ENCODE measurements at regions not wholly inside any gene's neighbourhood (a gene's known extent, or its start where the extent isn't known, plus 50 kb on each side); places are given as distances from the start of the nearest gene placed in this dataset.

- no peak for DNase-seq
- Histone ChIP-seq H3K36me3 (no peaks in the 10 kb centered on the region), H3K4me1 (no peaks in the 10 kb centered on the region), H3K9me3 (no peaks in the 10 kb centered on the region), H3K27me3 (no peaks in the 10 kb centered on the region), H3K4me3 (ENCODE audit: low read depth, low read length) (no peak overlapping the region)
- TF ChIP-seq CTCF (IDR thresholded peaks at IDR 0.05; ENCODE audit: low read depth, low read length), result no peak
These were observed 299.1 kb upstream of the CDH8 start for GRCh38 chr16:62335356-62335755.

GRCh38 chr16:62321606-62322005 lies 285.4 kb upstream of the CDH8 start:
- Histone ChIP-seq H3K27me3 (no peaks in the 10 kb centered on the region), H3K4me3 (ENCODE audit: low read depth, low read length) (no peak overlapping the region), H3K4me1 (no peaks in the 10 kb centered on the region), H3K9me3 (no peaks in the 10 kb centered on the region), H3K36me3 (no peaks in the 10 kb centered on the region)
- no peak for DNase-seq
- TF ChIP-seq CTCF (IDR thresholded peaks at IDR 0.05; ENCODE audit: low read depth, low read length), result no peak

- no peaks in the 10 kb centered on the region for H3K36me3 ChIP-seq
- peak; percentile 15 for DNase-seq
- H3K4me3 ChIP-seq (ENCODE audit: low read depth, low read length), result peak overlapping the region; percentile 57
- TF ChIP-seq CTCF (IDR thresholded peaks at IDR 0.05; ENCODE audit: low read depth, low read length), result no peak
- no peaks in the 10 kb centered on the region; the same call in 1 of the 2 replicates for H3K4me1 ChIP-seq
- no peaks in the 10 kb centered on the region for H3K27me3 ChIP-seq
- no peaks in the 10 kb centered on the region for H3K9me3 ChIP-seq
These were observed 262.4 kb upstream of the CDH8 start for GRCh38 chr16:62298600-62298999.

- Histone ChIP-seq H3K36me3 (no peaks in the 10 kb centered on the region), H3K4me1 (no peaks in the 10 kb centered on the region; the same call in 1 of the 2 replicates), H3K9me3 (no peaks in the 10 kb centered on the region), H3K27me3 (no peaks in the 10 kb centered on the region), H3K4me3 (ENCODE audit: low read depth, low read length) (no peak overlapping the region)
- no peak for TF ChIP-seq CTCF (IDR thresholded peaks at IDR 0.05; ENCODE audit: low read depth, low read length)
- no peak for DNase-seq
These were observed 258.2 kb upstream of the CDH8 start for GRCh38 chr16:62294213-62294972.

GRCh38 chr16:62288990-62289629 lies 252.9 kb upstream of the CDH8 start:
- H3K4me1 ChIP-seq, result no peaks in the 10 kb centered on the region
- no peak overlapping the region for H3K4me3 ChIP-seq (ENCODE audit: low read depth, low read length)
- H3K9me3 ChIP-seq, result no peaks in the 10 kb centered on the region
- no peak for TF ChIP-seq CTCF (IDR thresholded peaks at IDR 0.05; ENCODE audit: low read depth, low read length)
- H3K36me3 ChIP-seq, result no peaks in the 10 kb centered on the region
- DNase-seq, result no peak
- H3K27me3 ChIP-seq, result no peaks in the 10 kb centered on the region

GRCh38 chr16:62280506-62280905 lies 244.3 kb upstream of the CDH8 start:
- no peaks in the 10 kb centered on the region for H3K36me3 ChIP-seq
- no peak for TF ChIP-seq CTCF (IDR thresholded peaks at IDR 0.05; ENCODE audit: low read depth, low read length)
- H3K4me1 ChIP-seq, result no peaks in the 10 kb centered on the region
- H3K27me3 ChIP-seq, result no peaks in the 10 kb centered on the region
- H3K9me3 ChIP-seq, result no peaks in the 10 kb centered on the region
- no peak for DNase-seq
- H3K4me3 ChIP-seq (ENCODE audit: low read depth, low read length), result no peak overlapping the region
